ENCODE measurements at regions not wholly inside any gene's neighbourhood (a gene's known extent, or its start where the extent isn't known, plus 50 kb on each side); places are given as distances from the start of the nearest gene placed in this dataset.

GRCh38 chr1:65036570-65037051 lies 70.3 kb upstream of the JAK1 start:
- in situ Hi-C loops (cut with HindIII; ENCODE audit: low pct_ligation_motif_present, low sequenced_read_pairs), result no loop called here
- no peak for TF ChIP-seq CTCF (IDR thresholded peaks at IDR 0.05; ENCODE audit: low read depth, low read length, missing control alignments)

GRCh38 chr1:65039066-65039465 lies 72.7 kb upstream of the JAK1 start:
- Histone ChIP-seq H3K36me3 (replicated peaks) (no peaks in the 10 kb centered on the region), H3K4me3 (ENCODE audit: low read depth, low read length) (no peak overlapping the region), H3K27ac (no peak overlapping the region), H3K27me3 (replicated peaks) (no peaks in the 10 kb centered on the region)
- in situ Hi-C loops (cut with HindIII; ENCODE audit: low pct_ligation_motif_present, low sequenced_read_pairs), result no loop called here
- DNase-seq, result no peak
- TF ChIP-seq CTCF (IDR thresholded peaks at IDR 0.05; ENCODE audit: low read depth, low read length, missing control alignments), result no peak

More at GRCh38 chr1:65036570-65037051, 70.3 kb upstream of the JAK1 start:
- no peaks in the 10 kb centered on the region for H3K27me3 ChIP-seq (replicated peaks)
- H3K27ac ChIP-seq, result no peak overlapping the region
- DNase-seq, result no peak
- H3K4me3 ChIP-seq (ENCODE audit: low read depth, low read length), result no peak overlapping the region
- no peaks in the 10 kb centered on the region for H3K36me3 ChIP-seq (replicated peaks)

- H3K27me3 ChIP-seq (replicated peaks), result no peaks in the 10 kb centered on the region
- no peak overlapping the region for H3K4me3 ChIP-seq (ENCODE audit: low read depth, low read length)
- H3K27ac ChIP-seq, result no peak overlapping the region
- no peak for TF ChIP-seq CTCF (IDR thresholded peaks at IDR 0.05; ENCODE audit: low read depth, low read length, missing control alignments)
- in situ Hi-C loops (cut with HindIII; ENCODE audit: low pct_ligation_motif_present, low sequenced_read_pairs), result no loop called here
- DNase-seq, result no peak
- no peaks in the 10 kb centered on the region for H3K36me3 ChIP-seq (replicated peaks)
Measured at GRCh38 chr1:65039508-65039907, 73.2 kb upstream of the JAK1 start.

GRCh38 chr1:65042467-65042866 lies 76.1 kb upstream of the JAK1 start:
- no peak for DNase-seq
- in situ Hi-C loops (cut with HindIII; ENCODE audit: low pct_ligation_motif_present, low sequenced_read_pairs), result no loop called here
- no peak for TF ChIP-seq CTCF (IDR thresholded peaks at IDR 0.05; ENCODE audit: low read depth, low read length, missing control alignments)
- no peak overlapping the region for H3K27ac ChIP-seq
- no peak overlapping the region for H3K4me3 ChIP-seq (ENCODE audit: low read depth, low read length)
- no peaks in the 10 kb centered on the region for H3K27me3 ChIP-seq (replicated peaks)
- H3K36me3 ChIP-seq (replicated peaks), result no peaks in the 10 kb centered on the region

- no peak overlapping the region for H3K4me3 ChIP-seq (ENCODE audit: low read depth, low read length)
- DNase-seq, result no peak
- H3K27me3 ChIP-seq (replicated peaks), result no peaks in the 10 kb centered on the region
- H3K36me3 ChIP-seq (replicated peaks), result no peaks in the 10 kb centered on the region
- H3K27ac ChIP-seq, result no peak overlapping the region
- TF ChIP-seq CTCF (IDR thresholded peaks at IDR 0.05; ENCODE audit: low read depth, low read length, missing control alignments), result no peak
- in situ Hi-C loops (cut with HindIII; ENCODE audit: low pct_ligation_motif_present, low sequenced_read_pairs), result no loop called here
Measured at GRCh38 chr1:65044411-65044810, 78.1 kb upstream of the JAK1 start.
